ENCODE measurements at regions not wholly inside any gene's neighbourhood (a gene's known extent, or its start where the extent isn't known, plus 50 kb on each side); places are given as distances from the start of the nearest gene placed in this dataset.

DNA sequence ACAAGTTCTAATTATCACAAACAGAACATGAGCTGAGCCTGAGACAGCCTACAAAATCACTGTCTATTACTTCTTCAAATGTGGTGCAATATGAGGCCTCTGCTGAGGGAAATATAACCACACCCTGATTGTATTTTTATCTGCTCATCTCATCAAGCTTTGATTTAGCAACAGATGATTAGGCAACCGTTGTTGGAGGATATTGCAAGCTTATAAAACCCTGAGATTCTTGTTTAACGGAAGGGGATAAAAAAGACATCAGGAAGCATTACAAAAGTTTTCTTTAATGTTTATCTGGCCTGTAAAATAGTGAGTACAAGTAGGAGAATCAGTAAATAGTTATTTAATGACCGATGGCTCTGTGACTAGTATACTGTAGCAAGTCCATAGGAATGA lies 108.5 kb downstream of the ZNF330 start:
- TF ChIP-seq, protein P1, sequence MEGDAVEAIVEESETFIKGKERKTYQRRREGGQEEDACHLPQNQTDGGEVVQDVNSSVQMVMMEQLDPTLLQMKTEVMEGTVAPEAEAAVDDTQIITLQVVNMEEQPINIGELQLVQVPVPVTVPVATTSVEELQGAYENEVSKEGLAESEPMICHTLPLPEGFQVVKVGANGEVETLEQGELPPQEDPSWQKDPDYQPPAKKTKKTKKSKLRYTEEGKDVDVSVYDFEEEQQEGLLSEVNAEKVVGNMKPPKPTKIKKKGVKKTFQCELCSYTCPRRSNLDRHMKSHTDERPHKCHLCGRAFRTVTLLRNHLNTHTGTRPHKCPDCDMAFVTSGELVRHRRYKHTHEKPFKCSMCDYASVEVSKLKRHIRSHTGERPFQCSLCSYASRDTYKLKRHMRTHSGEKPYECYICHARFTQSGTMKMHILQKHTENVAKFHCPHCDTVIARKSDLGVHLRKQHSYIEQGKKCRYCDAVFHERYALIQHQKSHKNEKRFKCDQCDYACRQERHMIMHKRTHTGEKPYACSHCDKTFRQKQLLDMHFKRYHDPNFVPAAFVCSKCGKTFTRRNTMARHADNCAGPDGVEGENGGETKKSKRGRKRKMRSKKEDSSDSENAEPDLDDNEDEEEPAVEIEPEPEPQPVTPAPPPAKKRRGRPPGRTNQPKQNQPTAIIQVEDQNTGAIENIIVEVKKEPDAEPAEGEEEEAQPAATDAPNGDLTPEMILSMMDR (IDR thresholded peaks at IDR 0.05): no peak
- no peak for TF ChIP-seq POLR2A (IDR thresholded peaks at IDR 0.05)

Measured in thyroid gland (tissue), 4 donors.